ENCODE measurements at regions not wholly inside any gene's neighbourhood (a gene's known extent, or its start where the extent isn't known, plus 50 kb on each side); places are given as distances from the start of the nearest gene placed in this dataset. TPM values are rescaled to one million over a fixed set of nuclear protein-coding genes. Genes with fewer than 3 reads are reported as not detected.
"Not testable (repeated sequence)": the region's sequence is repeated elsewhere in the genome, so short reads cannot be mapped to it uniquely, and the experiment has no call there.

DNA sequence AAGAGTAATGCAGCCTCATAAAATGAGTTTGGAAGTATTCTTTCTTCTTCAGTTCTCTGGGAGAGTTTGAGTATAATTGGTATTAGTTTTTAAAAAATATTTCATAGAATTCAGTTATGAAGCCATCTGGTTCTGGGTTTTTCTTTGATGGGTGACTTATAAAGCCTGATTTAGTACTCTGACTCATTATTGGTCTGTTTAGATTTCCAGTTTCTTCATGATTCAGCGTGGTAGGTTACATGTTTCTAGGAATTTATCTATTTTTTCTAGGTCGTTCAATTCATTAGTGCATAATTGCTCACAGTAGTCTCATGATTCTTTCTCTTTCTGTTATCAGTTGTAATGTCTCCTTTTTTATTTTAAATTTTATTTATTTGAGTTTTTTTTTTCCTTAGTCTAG lies 111.2 kb downstream of the CEP44 start:
- no peak overlapping the region for H3K4me3 ChIP-seq (ENCODE audit: low read depth, low read length)
- DNase-seq (ENCODE audit: low read depth), result peak; percentile 68

GRCh38 chr4:174389439-174389838 lies 105.7 kb downstream of the CEP44 start:
- TF ChIP-seq, protein P1, sequence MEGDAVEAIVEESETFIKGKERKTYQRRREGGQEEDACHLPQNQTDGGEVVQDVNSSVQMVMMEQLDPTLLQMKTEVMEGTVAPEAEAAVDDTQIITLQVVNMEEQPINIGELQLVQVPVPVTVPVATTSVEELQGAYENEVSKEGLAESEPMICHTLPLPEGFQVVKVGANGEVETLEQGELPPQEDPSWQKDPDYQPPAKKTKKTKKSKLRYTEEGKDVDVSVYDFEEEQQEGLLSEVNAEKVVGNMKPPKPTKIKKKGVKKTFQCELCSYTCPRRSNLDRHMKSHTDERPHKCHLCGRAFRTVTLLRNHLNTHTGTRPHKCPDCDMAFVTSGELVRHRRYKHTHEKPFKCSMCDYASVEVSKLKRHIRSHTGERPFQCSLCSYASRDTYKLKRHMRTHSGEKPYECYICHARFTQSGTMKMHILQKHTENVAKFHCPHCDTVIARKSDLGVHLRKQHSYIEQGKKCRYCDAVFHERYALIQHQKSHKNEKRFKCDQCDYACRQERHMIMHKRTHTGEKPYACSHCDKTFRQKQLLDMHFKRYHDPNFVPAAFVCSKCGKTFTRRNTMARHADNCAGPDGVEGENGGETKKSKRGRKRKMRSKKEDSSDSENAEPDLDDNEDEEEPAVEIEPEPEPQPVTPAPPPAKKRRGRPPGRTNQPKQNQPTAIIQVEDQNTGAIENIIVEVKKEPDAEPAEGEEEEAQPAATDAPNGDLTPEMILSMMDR (IDR thresholded peaks at IDR 0.05; ENCODE audit: insufficient read depth, low read length), result no peak
- no peak for DNase-seq (ENCODE audit: low read depth)

More for the DNA sequence above, 111.2 kb downstream of the CEP44 start:
- TF ChIP-seq, protein P1 (IDR thresholded peaks at IDR 0.05; ENCODE audit: insufficient read depth, low read length), result no peak

DNA sequence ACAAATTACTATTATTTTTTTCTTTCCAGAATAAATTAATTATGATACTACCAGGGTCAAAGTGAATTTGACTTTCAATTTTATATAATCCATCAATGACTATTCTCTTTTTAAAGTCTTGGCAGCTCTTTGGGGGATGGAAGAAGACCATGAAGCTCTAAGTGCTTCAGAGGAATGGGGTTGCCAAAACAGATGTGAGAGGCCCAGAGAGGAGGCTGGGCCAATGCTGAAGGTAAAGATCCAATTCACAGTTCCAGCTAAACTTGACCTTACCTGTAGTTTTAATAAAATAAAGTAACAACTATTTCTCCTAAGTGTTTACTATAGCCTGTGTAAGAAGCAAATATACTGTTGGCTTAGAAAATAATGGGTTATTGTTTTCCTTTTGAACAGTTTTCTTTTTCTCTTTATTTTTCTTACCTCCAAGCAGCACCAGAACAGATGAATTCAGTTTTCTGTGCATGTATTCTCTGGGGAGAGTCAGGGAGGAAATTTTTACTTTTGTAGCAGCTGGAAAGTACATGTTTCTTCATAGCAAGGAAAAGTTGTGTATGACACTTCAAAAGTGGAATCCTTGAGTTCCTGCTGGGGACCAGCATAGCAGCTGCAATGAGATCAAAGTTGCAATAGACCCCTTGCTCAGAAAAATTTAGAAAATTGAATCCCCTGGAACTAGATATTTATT lies 104.9 kb downstream of the CEP44 start:
- no peak for DNase-seq (ENCODE audit: low read depth)
- TF ChIP-seq, protein P1 (IDR thresholded peaks at IDR 0.05; ENCODE audit: insufficient read depth, low read length), result no peak
- no peak overlapping the region for H3K4me3 ChIP-seq (ENCODE audit: low read depth, low read length)

More at GRCh38 chr4:174389439-174389838, 105.7 kb downstream of the CEP44 start:
- no peak overlapping the region for H3K4me3 ChIP-seq (ENCODE audit: low read depth, low read length)

- no peak overlapping the region for H3K4me3 ChIP-seq (ENCODE audit: low read depth, low read length)
- TF ChIP-seq, protein P1 (IDR thresholded peaks at IDR 0.05; ENCODE audit: insufficient read depth, low read length), result no peak
- no peak for DNase-seq (ENCODE audit: low read depth)
Observed at GRCh38 chr4:174387721-174388120, 104.0 kb downstream of the CEP44 start.

DNA sequence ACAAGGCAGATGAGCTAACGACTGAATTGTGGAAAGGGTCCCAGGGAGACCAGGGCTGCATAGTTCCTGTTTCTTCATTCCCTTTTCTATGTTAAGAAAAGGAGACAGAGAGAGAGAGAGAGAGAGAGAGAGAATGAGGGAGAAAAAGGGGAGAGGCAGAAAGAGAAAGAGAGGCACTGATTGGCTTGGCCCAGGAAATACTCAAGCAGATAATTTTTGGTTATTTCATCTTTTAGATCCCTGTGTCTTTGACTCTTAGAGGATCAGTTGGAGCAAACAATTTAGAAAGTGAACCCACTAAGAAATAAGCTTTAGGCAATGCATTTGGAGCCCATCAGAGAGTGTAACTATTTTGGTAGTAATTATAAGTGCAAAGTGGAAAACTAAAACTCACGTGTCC lies 103.4 kb downstream of the CEP44 start:
- H3K4me3 ChIP-seq (ENCODE audit: low read depth, low read length), result no peak overlapping the region
- TF ChIP-seq, protein P1 (IDR thresholded peaks at IDR 0.05; ENCODE audit: insufficient read depth, low read length), result no peak
- no peak for DNase-seq (ENCODE audit: low read depth)

GRCh38 chr4:174383783-174384182 lies 100.1 kb downstream of the CEP44 start:
- H3K4me3 ChIP-seq (ENCODE audit: low read depth, low read length), result no peak overlapping the region
- no peak for DNase-seq (ENCODE audit: low read depth)
- TF ChIP-seq, protein P1 (IDR thresholded peaks at IDR 0.05; ENCODE audit: insufficient read depth, low read length), result no peak

DNA sequence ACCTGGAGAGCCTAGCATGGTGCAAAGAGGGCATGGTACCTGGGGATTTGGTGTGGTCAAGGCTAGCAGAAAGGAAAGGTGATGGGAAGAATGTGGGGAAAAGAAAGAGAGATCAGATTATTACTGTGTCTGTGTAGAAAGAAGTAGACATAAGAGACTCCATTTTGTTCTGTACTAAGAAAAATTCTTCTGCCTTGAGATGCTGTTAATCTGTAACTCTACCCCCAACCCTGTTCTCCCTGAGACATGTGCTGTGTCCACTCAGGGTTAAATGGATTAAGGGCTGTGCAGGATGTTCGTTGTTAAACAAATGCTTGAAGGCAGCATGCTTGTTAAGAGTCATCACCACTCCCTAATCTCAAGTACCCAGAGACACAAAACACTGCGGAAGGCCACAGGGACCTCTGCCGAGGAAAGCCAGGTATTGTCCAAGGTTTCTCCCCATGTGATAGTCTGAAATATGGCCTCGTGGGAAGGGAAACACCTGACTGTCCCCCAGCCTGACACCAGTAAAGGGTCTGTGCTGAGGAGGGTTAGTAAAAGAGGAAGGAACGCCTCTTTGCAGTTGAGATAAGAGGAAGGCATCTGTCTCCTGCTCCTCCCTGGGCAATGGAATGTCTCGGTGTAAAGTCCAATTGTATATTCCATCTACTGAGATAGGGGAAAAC lies 99.4 kb downstream of the CEP44 start:
- not testable (repeated sequence) for H3K4me3 ChIP-seq (ENCODE audit: low read depth, low read length); DNase-seq (ENCODE audit: low read depth)

Small RNA genes lying in the stretch of these regions (small RNA-seq; reads per million reads assigned to genes)
- not detected for gene MIR4276
